Testis (tissue), 2 donors: ENCODE measurements at regions not wholly inside any gene's neighbourhood (a gene's known extent, or its start where the extent isn't known, plus 50 kb on each side); places are given as distances from the start of the nearest gene placed in this dataset.

Experiments
- CTCF ChIP-seq, 3 experiments: fragments of 450-650 bp in 2 of 3; fragments of 200-600 bp in 1 of 3; sonication (generic) in 1 of 3; IDR thresholded peaks; one replicate each; pipeline ENCODE4 v1.5.1; 2016 to 2019; ENCODE audit warnings: antibody characterized with exemption in 3 of 3, mild to moderate bottlenecking in 2 of 3, moderate library complexity in 1 of 3
- POLR2A ChIP-seq: fragments of 450-650 bp; IDR thresholded peaks from one replicate; pipeline ENCODE4 v1.6.1; 2017; ENCODE audit warnings: antibody characterized with exemption, mild to moderate bottlenecking, moderate library complexity

- TF ChIP-seq CTCF (IDR thresholded peaks at IDR 0.05) (no peak), POLR2A (no peak)
Measured at GRCh38 chr2:32882816-32883810, 63.6 kb upstream of the LTBP1 start.
